ENCODE measurements at regions not wholly inside any gene's neighbourhood (a gene's known extent, or its start where the extent isn't known, plus 50 kb on each side); places are given as distances from the start of the nearest gene placed in this dataset.

DNA sequence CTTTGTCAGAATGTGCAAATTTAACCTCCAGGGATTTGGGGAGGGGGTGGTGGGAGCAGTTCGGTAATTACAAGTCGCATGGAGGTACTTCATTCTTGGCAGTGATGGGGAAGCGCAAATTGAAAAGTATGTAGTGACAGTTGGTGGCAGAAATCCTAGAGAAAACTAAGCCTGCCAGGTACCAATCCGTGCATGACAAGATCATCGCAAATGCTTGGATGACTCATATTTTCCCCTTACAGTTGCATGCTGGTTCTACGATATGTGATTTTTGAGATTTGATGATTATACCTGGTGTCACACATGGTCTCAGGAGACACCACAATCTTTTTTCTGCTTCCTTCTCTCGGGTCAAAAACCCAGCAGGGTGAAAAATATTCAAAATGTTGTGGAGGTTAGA lies 479.7 kb upstream of the ID2 start:
- TF ChIP-seq CTCF (IDR thresholded peaks at IDR 0.05 in 2 of 3, conservative IDR thresholded peaks at IDR 0.05 in 1 of 3; ENCODE audit: insufficient read depth in 2 of 3, low read depth in 1 of 3, low read length in 3 of 3): no peak
- TF ChIP-seq TEAD2 (tag; IDR thresholded peaks at IDR 0.05): no peak
- no peak for TF ChIP-seq CREBBP (IDR thresholded peaks at IDR 0.05; ENCODE audit: low read depth, low read length)
- TF ChIP-seq KAT7 (CRISPR knock-in tag; IDR thresholded peaks at IDR 0.05; ENCODE audit: borderline replicate concordance): no peak
- TF ChIP-seq ZNF431 (CRISPR knock-in tag; IDR thresholded peaks at IDR 0.05): no peak
- TF ChIP-seq PKNOX1 (IDR thresholded peaks at IDR 0.05): no peak
- no peak for TF ChIP-seq EZH2 (IDR thresholded peaks at IDR 0.05; ENCODE audit: borderline replicate concordance, low read depth, low read length)
- TF ChIP-seq DACH1 (IDR thresholded peaks at IDR 0.05; ENCODE audit: partially characterized antibody): no peak
- no peak for TF ChIP-seq YY1 (IDR thresholded peaks at IDR 0.05; ENCODE audit: borderline replicate concordance in 1 of 3, control insufficient read depth in 1 of 3, extremely low read depth in 1 of 3, insufficient read depth in 3 of 3, insufficient read length in 1 of 3, insufficient replicate concordance in 2 of 3, low read depth in 1 of 3, low read length in 2 of 3)
- no peak for TF ChIP-seq POLR2AphosphoS5 (IDR thresholded peaks at IDR 0.05; ENCODE audit: control insufficient read depth, insufficient read depth, low read depth, low read length)
- no peak for TF ChIP-seq ATF1 (CRISPR knock-in tag; IDR thresholded peaks at IDR 0.05)
- no peak for TF ChIP-seq ATF1 (tag; IDR thresholded peaks at IDR 0.05)
- no peak for TF ChIP-seq ZNF644 (tag; IDR thresholded peaks at IDR 0.05; ENCODE audit: low read depth)

All from K562 (cell line).